Colonic mucosa (tissue), 4 donors: ENCODE measurements at regions not wholly inside any gene's neighbourhood (a gene's known extent, or its start where the extent isn't known, plus 50 kb on each side); places are given as distances from the start of the nearest gene placed in this dataset.

ENCODE experiments used
- DNase-seq: peaks from one replicate; pipeline ENCODE4 v3.0.0-alpha.2; 2020
- H3K27ac ChIP-seq: fragments of 200-600 bp; one replicate; pipeline ENCODE4 v1.8.0; 2021
- H3K27me3 ChIP-seq: fragments of 200-600 bp; one replicate; pipeline ENCODE4 v1.8.0; 2021
- H3K36me3 ChIP-seq: fragments of 200-600 bp; one replicate; pipeline ENCODE4 v1.8.0; 2021
- H3K4me1 ChIP-seq: fragments of 200-600 bp; one replicate; pipeline ENCODE4 v1.8.0; 2021; ENCODE audit warnings: mild to moderate bottlenecking
- H3K4me3 ChIP-seq: fragments of 200-600 bp; one replicate; pipeline ENCODE4 v1.8.0; 2021
- H3K9ac ChIP-seq, 2 donors: one replicate each; pipeline ENCODE4 v1.7.0; 2013; ENCODE audit warnings: control low read depth in 2 of 2, low read depth in 2 of 2, low read length in 2 of 2
- H3K9me3 ChIP-seq: fragments of 200-600 bp; one replicate; pipeline ENCODE4 v1.8.0; 2021
- intact Hi-C: fragments of 100-400 bp; cut with DNase I; formaldehyde crosslinking; loops from one replicate; pipeline ENCODE4 v1.14.1; 2022
- TF ChIP-seq, protein P1 (sequence below): fragments of 200-600 bp; IDR thresholded peaks from one replicate; pipeline ENCODE4 v1.8.0; 2022; ENCODE audit warnings: antibody characterized with exemption, mild to moderate bottlenecking
- donor health status: healthy.
- donor health status: DM: no; HTN: no; CAD: no.
- donor health status: DM: no; HTN: no; CAD: no.

DNA sequence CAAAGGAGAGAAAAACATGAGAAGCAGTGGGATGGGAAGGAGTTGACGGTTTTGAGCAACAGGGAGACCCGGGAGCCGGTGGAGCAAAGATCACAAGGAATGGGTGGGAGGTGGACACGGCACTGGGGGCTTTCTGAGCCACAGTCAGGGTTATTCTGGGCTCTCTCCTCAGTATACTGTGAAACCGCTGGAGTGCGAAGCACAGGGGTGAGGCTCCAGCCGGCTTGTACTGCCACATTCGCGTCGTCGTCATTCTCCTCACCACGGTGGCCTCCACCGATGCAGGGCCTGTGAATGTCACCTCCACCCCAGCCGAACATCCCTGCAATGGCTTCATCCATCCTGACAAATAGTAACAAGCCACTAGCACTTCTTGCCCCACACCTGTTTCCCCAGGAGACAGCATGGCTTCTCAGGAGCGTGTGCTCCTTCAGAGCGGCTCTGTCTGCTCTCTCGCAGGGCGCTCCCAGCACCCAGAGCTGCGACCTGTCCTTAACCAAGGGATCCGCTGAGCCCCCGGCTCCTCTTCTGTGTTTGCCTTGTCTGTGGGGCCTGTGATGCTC is 1165.3 kb downstream of the TBC1D22A start:
- TF ChIP-seq, protein P1, sequence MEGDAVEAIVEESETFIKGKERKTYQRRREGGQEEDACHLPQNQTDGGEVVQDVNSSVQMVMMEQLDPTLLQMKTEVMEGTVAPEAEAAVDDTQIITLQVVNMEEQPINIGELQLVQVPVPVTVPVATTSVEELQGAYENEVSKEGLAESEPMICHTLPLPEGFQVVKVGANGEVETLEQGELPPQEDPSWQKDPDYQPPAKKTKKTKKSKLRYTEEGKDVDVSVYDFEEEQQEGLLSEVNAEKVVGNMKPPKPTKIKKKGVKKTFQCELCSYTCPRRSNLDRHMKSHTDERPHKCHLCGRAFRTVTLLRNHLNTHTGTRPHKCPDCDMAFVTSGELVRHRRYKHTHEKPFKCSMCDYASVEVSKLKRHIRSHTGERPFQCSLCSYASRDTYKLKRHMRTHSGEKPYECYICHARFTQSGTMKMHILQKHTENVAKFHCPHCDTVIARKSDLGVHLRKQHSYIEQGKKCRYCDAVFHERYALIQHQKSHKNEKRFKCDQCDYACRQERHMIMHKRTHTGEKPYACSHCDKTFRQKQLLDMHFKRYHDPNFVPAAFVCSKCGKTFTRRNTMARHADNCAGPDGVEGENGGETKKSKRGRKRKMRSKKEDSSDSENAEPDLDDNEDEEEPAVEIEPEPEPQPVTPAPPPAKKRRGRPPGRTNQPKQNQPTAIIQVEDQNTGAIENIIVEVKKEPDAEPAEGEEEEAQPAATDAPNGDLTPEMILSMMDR, result no peak
- H3K4me3 ChIP-seq, result no peak overlapping the region
- no peaks in the 10 kb centered on the region for H3K36me3 ChIP-seq
- H3K27me3 ChIP-seq, result no peaks in the 10 kb centered on the region
- no peak overlapping the region for H3K27ac ChIP-seq
- H3K9me3 ChIP-seq, result no peaks in the 10 kb centered on the region
- intact Hi-C loops, result no loop called here
- no peak for DNase-seq
- H3K9ac ChIP-seq, result no peak overlapping the region
- no peaks in the 10 kb centered on the region for H3K4me1 ChIP-seq

DNA sequence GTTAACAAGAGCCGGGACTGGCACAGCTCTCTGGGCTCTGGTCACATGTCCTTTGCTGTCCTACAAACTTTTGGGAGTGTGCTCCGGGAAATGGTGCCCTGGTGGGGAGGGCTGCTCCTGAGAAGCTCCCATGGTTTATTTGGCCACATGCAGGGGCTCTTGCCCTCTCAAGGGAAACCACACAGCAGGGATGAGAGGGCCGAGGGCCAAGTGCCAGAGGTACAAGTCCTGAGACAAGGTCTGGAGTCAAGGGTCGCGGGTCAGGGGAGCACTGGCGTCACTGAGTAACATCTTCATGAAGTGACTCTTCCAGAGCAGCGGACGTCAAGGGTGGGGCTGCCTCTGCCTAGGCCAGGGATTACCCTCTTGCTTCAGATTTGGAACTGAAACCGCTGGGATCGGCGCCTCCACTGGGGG is 1160.6 kb downstream of the TBC1D22A start:
- no peaks in the 10 kb centered on the region for H3K27me3 ChIP-seq
- H3K27ac ChIP-seq, result no peak overlapping the region
- no peak for DNase-seq
- TF ChIP-seq, protein P1, result no peak
- H3K36me3 ChIP-seq, result no peaks in the 10 kb centered on the region
- no peak overlapping the region for H3K4me3 ChIP-seq
- H3K4me1 ChIP-seq, result no peaks in the 10 kb centered on the region
- H3K9ac ChIP-seq, result no peak overlapping the region
- intact Hi-C loops, result no loop called here
- H3K9me3 ChIP-seq, result no peaks in the 10 kb centered on the region

DNA sequence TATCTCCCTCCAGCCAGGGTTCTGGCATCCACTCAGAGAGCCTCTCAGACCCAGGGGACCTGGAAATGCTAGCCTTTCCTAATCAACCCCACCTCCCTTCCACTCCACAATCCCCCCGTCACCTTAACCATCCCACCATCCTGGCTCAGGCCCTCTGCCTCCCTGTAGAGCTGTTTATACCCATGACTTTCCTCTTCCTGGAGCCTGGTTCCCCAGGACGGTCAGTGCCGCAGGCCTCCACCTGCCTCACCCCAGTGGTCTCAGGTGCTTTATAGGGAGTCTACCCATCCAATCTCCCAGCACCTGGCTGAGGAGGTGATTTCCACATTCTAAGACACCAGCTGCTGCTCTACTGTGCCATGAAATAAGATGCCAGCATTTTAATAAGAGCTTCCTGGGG is 1159.5 kb downstream of the TBC1D22A start:
- Histone ChIP-seq H3K4me3 (no peak overlapping the region), H3K27me3 (no peaks in the 10 kb centered on the region), H3K9me3 (no peaks in the 10 kb centered on the region), H3K9ac (no peak overlapping the region), H3K36me3 (no peaks in the 10 kb centered on the region), H3K4me1 (no peaks in the 10 kb centered on the region), H3K27ac (no peak overlapping the region)
- TF ChIP-seq, protein P1, result no peak
- DNase-seq, result no peak
- intact Hi-C loops, result no loop called here

DNA sequence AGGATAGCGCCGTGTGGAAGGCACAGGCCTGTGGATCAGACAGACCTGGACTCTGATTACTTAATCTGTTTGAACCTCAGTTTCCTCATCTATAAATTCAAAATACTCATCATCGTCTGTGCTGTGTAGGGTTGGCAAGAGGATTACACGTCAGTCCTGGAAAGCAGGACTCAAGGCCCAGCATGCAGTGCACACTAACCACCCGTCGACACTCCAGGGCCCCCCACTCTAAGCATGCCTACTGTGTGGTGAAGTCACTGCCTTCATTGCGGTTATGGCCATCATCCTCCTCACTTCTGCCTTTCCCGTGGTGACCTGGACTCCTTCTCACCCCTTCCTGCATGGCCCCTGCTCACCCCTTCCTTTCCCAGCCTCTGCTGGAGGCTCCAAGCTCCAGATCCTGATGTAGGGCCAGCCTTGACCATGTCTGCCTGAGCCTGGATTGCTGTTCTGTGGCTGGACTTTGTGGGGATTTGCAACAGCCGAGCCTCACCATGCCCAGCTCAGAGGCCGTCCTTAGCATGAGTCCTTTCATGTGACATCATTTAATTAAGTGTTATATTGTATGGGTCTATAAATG is 1158.0 kb downstream of the TBC1D22A start:
- Histone ChIP-seq H3K36me3 (no peaks in the 10 kb centered on the region), H3K4me3 (no peak overlapping the region), H3K27ac (no peak overlapping the region), H3K4me1 (no peaks in the 10 kb centered on the region), H3K27me3 (no peaks in the 10 kb centered on the region), H3K9ac (no peak overlapping the region), H3K9me3 (no peaks in the 10 kb centered on the region)
- DNase-seq, result no peak
- intact Hi-C loops, result no loop called here
- TF ChIP-seq, protein P1, result no peak

DNA sequence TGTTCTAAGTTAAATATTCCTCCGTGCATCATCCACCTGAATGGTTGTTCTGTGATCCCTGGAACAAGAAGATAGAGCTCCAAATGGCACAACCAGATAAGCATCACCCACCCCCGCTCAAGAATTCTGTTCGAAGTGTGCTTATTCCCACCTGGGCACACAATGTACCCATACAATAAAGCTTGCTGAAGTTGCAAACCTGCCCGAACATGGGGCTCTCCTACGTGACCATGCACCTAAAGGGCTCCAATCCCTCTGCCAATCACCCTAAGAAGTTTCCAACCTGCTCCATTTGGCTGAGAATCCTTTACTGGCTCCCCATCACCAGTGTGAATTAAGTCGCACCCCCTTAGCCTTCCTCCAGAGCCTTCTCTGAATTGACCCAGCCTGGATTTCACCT is 1157.4 kb downstream of the TBC1D22A start:
- Histone ChIP-seq H3K9me3 (no peaks in the 10 kb centered on the region), H3K27ac (no peak overlapping the region), H3K36me3 (no peaks in the 10 kb centered on the region), H3K9ac (no peak overlapping the region), H3K4me1 (no peaks in the 10 kb centered on the region), H3K4me3 (no peak overlapping the region), H3K27me3 (no peaks in the 10 kb centered on the region)
- TF ChIP-seq, protein P1, result no peak
- intact Hi-C loops, result no loop called here
- no peak for DNase-seq
